B cell (primary cell): ENCODE measurements at regions not wholly inside any gene's neighbourhood (a gene's known extent, or its start where the extent isn't known, plus 50 kb on each side); places are given as distances from the start of the nearest gene placed in this dataset.

ENCODE experiments used
- ATAC-seq: fragments of 200-7000 bp; cut with Tn5 transposase; one replicate; pipeline ENCODE4 v1.10.0; 2021; ENCODE audit warnings: low read depth, mild to moderate bottlenecking, moderate number of reproducible peaks, moderate library complexity
- CTCF ChIA-PET: fragments of 350-600 bp; sonication (Branson Sonifier 250); formaldehyde crosslinking; loops from one replicate; lab custom pipeline; 2021; ENCODE audit warnings: antibody characterized with exemption, inconsistent platforms; lab: Charles Lee
- POLR2A ChIA-PET: fragments of 350-600 bp; sonication (Branson Sonifier 250); formaldehyde crosslinking; loops from one replicate; lab custom pipeline; 2021; ENCODE audit warnings: antibody characterized with exemption; lab: Charles Lee
- DNase-seq: peaks from one replicate; pipeline ENCODE4 v3.0.0; 2013
- H2AFZ ChIP-seq: 2 replicates; pipeline ENCODE4 v1.6.1; 2012; ENCODE audit warnings: mild to moderate bottlenecking, low read depth, low read length; ENCODE audit not compliant: insufficient read depth, poor library complexity, severe bottlenecking
- H3K27ac ChIP-seq, 2 donors: 1 replicate in 1 of 2; 2 replicates in 1 of 2; pipeline ENCODE4 v1.5.1; 2012 to 2013; ENCODE audit warnings: low read length in 2 of 2, mild to moderate bottlenecking in 2 of 2, moderate library complexity in 1 of 2
- H3K27me3 ChIP-seq, 4 experiments: fragments of 200-600 bp in 1 of 4; sonication (generic) in 1 of 4; replicated peaks in 1 of 4; 1 replicate in 2 of 4; 2 replicates in 2 of 4; pipeline versions ENCODE4 v1.6.1 to v1.7.0; 2013 to 2016; ENCODE audit warnings: low read length in 3 of 4, mild to moderate bottlenecking in 2 of 4, mixed read lengths in 1 of 4, moderate library complexity in 1 of 4; ENCODE audit not compliant: insufficient read depth in 4 of 4, control insufficient read depth in 3 of 4; ENCODE audit errors: control extremely low read depth in 1 of 4
- H3K36me3 ChIP-seq, 2 experiments: replicated peaks in 1 of 2; 1 replicate in 1 of 2; 2 replicates in 1 of 2; pipeline versions ENCODE4 v1.6.1 to v1.7.1; 2013; ENCODE audit warnings: low read length in 1 of 2; ENCODE audit not compliant: insufficient read depth in 2 of 2, control insufficient read depth in 1 of 2; ENCODE audit errors: control extremely low read depth in 1 of 2, extremely low read depth in 1 of 2
- H3K4me1 ChIP-seq, 2 donors: fragments of 200-600 bp in 1 of 2; sonication (generic) in 1 of 2; 1 replicate in 1 of 2; 2 replicates in 1 of 2; pipeline versions ENCODE4 v1.5.1 to v1.6.1; 2013 to 2017; ENCODE audit warnings: low read length in 2 of 2; ENCODE audit not compliant: control insufficient read depth in 2 of 2, insufficient read depth in 2 of 2
- H3K4me2 ChIP-seq: replicated peaks from 2 replicates; pipeline ENCODE3; 2012; ENCODE audit warnings: mild to moderate bottlenecking, low read depth, low read length; ENCODE audit not compliant: poor library complexity, severe bottlenecking
- H3K4me3 ChIP-seq, 5 experiments: fragments of 200-600 bp in 1 of 5; sonication (generic) in 1 of 5; 1 replicate in 3 of 5; 2 replicates in 2 of 5; pipeline versions ENCODE4 v1.5.1 to v1.7.0; 2011 to 2016; ENCODE audit warnings: low read length in 4 of 5, mild to moderate bottlenecking in 4 of 5, low read depth in 2 of 5, control low read depth in 1 of 5, moderate library complexity in 1 of 5; ENCODE audit not compliant: insufficient read depth in 1 of 5; ENCODE audit errors: control extremely low read depth in 1 of 5, extremely low read depth in 1 of 5
- H3K79me2 ChIP-seq: fragments of 200-600 bp; sonication (generic); one replicate; pipeline ENCODE4 v1.6.0; 2016; ENCODE audit warnings: low read length; ENCODE audit not compliant: control insufficient read depth, insufficient read depth
- H3K9ac ChIP-seq: fragments of 200-600 bp; sonication (generic); 2 replicates; pipeline ENCODE4 v1.6.1; 2017; ENCODE audit warnings: mild to moderate bottlenecking, low read length, moderate library complexity
- H3K9me3 ChIP-seq, 3 donors: one replicate each; pipeline versions ENCODE4 v1.6.1 to v1.7.1; 2013; ENCODE audit warnings: low read length in 2 of 3; ENCODE audit not compliant: control insufficient read depth in 2 of 3, insufficient read depth in 1 of 3; ENCODE audit errors: control extremely low read depth in 1 of 3
- H4K20me1 ChIP-seq: 2 replicates; pipeline ENCODE4 v1.6.0; 2012; ENCODE audit warnings: mild to moderate bottlenecking, low read length; ENCODE audit not compliant: insufficient read depth, control insufficient read depth, poor library complexity, severe bottlenecking
- H3K27ac Mint-ChIP-seq: one replicate; pipeline ENCODE4 v1.8.0; 2021; ENCODE audit warnings: mixed read lengths
- H3K27me3 Mint-ChIP-seq: one replicate; pipeline ENCODE4 v1.8.0; 2021; ENCODE audit warnings: mixed read lengths
- H3K4me1 Mint-ChIP-seq: one replicate; pipeline ENCODE4 v1.8.0; 2021; ENCODE audit warnings: mixed read lengths
- H3K4me3 Mint-ChIP-seq: one replicate; pipeline ENCODE4 v1.8.0; 2021; ENCODE audit warnings: mixed read lengths
- H3K9me3 Mint-ChIP-seq: one replicate; pipeline ENCODE4 v1.8.0; 2022; ENCODE audit warnings: mixed read lengths; ENCODE audit not compliant: insufficient read depth
- EZH2 ChIP-seq: IDR thresholded peaks from 2 replicates; pipeline ENCODE4 v1.6.1; 2012; ENCODE audit warnings: borderline replicate concordance, low read depth, mild to moderate bottlenecking, moderate library complexity, low read length; ENCODE audit not compliant: insufficient read depth, poor library complexity, severe bottlenecking
- WGBS: methylation state at CpG from one replicate; pipeline ENCODE4 v1.1.5; 2013; ENCODE audit warnings: missing lambda C conversion rate; ENCODE audit not compliant: insufficient coverage; 5-methylcytosine and 5-hydroxymethylcytosine counted together
- intact Hi-C: fragments of 100-400 bp; cut with micrococcal nuclease; formaldehyde crosslinking; loops from one replicate; pipeline ENCODE4 v1.10.0; 2022
- TF ChIP-seq, protein P1 (sequence below): fragments of 200-600 bp; IDR thresholded peaks from one replicate; pipeline ENCODE4 v1.8.0; 2022; ENCODE audit warnings: antibody characterized with exemption, mild to moderate bottlenecking

DNA sequence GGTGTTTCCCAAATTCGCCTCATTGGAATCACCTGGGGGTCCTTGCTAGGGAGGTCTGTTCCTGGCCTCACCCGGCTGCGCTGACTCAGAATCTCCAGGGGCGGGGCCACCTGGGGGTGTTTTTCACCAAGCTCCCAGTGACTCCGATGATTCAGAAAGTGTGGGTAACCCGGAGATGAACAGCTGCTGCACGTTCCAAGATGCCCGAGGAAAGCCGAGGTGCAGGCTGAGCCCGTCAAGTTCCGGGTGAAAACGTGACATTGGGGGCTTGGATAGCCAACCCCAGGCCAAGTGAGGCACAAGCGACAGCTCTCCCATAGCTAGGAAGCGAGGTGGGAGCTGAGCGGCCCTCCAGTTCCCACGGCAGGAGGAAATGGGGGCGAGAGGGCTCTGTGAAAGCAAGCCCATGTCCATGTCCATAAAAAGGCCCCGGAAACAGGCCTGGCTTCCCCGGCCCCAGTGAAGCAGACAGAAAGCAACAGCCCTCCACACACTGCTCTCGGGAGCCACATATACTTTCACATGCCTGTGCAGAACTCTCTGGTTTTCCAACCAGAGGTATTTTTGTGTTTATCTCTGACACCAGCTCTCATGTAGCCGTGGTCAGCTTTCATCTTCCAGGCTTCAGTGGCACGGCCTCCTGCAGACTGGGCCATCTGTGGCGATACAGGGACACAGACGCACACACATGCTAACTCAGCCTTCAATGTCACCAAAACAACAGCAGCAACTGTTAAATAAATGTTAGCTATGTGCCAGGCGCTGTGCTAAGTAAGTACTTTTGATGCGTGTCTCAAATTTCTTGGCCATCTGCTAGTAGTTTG is 90.7 kb upstream of the CCDC28A start:
- H2AFZ ChIP-seq = no peak overlapping the region
- TF ChIP-seq, protein P1, sequence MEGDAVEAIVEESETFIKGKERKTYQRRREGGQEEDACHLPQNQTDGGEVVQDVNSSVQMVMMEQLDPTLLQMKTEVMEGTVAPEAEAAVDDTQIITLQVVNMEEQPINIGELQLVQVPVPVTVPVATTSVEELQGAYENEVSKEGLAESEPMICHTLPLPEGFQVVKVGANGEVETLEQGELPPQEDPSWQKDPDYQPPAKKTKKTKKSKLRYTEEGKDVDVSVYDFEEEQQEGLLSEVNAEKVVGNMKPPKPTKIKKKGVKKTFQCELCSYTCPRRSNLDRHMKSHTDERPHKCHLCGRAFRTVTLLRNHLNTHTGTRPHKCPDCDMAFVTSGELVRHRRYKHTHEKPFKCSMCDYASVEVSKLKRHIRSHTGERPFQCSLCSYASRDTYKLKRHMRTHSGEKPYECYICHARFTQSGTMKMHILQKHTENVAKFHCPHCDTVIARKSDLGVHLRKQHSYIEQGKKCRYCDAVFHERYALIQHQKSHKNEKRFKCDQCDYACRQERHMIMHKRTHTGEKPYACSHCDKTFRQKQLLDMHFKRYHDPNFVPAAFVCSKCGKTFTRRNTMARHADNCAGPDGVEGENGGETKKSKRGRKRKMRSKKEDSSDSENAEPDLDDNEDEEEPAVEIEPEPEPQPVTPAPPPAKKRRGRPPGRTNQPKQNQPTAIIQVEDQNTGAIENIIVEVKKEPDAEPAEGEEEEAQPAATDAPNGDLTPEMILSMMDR = no peak
- TF ChIP-seq EZH2 = no peak
- Mint-ChIP-seq H3K9me3 (no peaks in the 10 kb centered on the region), H3K27me3 (peaks cover 10% of the 10 kb centered on the region), H3K27ac (no peak overlapping the region), H3K4me1 (no peaks in the 10 kb centered on the region), H3K4me3 (no peak overlapping the region)
- no peaks in the 10 kb centered on the region for H3K79me2 ChIP-seq
- CTCF ChIA-PET = interaction anchor here (2.5 kb wide), 1 partner anchor 10 kb away, joined by 11 read pairs; no protein-coding TSS in a partner anchor
- H3K36me3 ChIP-seq = no peaks in the 10 kb centered on the region
- no peaks in the 10 kb centered on the region for H3K27me3 ChIP-seq
- POLR2A ChIA-PET = no interaction called here
- H3K27ac ChIP-seq = no peak overlapping the region
- ATAC-seq (no peak), DNase-seq (no peak)
- H3K9me3 ChIP-seq = no peaks in the 10 kb centered on the region
- H3K9ac ChIP-seq = no peak overlapping the region
- no peaks in the 10 kb centered on the region for H4K20me1 ChIP-seq
- intact Hi-C loops = no loop called here
- H3K4me2 ChIP-seq = no peak overlapping the region
- no peaks in the 10 kb centered on the region for H3K4me1 ChIP-seq
- WGBS = 96% methylated on average over 24 of the region's 26 CpGs
- no peak overlapping the region for H3K4me3 ChIP-seq

DNA sequence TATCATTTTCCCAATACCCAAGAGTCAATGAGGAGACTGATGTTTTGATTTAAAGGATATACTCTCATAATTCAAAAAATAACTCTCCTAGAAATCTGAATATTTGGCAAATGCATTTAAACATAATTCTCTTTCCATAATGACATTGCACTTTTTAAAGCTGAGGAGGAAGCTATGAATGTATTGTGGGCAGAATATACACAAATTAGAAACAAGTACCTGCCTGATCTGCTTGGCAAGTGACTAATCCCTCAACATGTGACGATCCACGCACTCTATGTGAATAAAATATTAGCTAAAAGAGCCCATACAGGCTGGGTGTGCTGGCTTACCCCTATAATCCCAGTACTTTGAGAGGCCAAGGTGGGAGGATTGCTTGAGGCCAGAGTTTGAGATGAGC is 88.3 kb upstream of the CCDC28A start:
- H2AFZ ChIP-seq = no peak overlapping the region
- WGBS = no CpG with 5 or more reads among the region's 2 CpGs
- ATAC-seq (no peak), DNase-seq (no peak)
- no peaks in the 10 kb centered on the region for H3K4me1 Mint-ChIP-seq
- TF ChIP-seq, protein P1 = no peak
- no peak for TF ChIP-seq EZH2
- intact Hi-C loops = no loop called here
- no peaks in the 10 kb centered on the region for H3K9me3 Mint-ChIP-seq
- no peaks in the 10 kb centered on the region for H3K79me2 ChIP-seq
- H3K4me2 ChIP-seq = no peak overlapping the region
- CTCF ChIA-PET = interaction anchor here (0.7 to 1.5 kb wide), 3 partner anchors 12 to 122 kb away, joined by 3 to 4 read pairs (median 3); no protein-coding TSS in a partner anchor
- H3K4me3 ChIP-seq = no peak overlapping the region
- H3K9me3 ChIP-seq = no peaks in the 10 kb centered on the region
- no peak overlapping the region for H3K27ac ChIP-seq
- H3K4me1 ChIP-seq = no peaks in the 10 kb centered on the region
- peaks cover 6% of the 10 kb centered on the region for H3K27me3 Mint-ChIP-seq
- H3K9ac ChIP-seq = no peak overlapping the region
- POLR2A ChIA-PET = no interaction called here
- H3K36me3 ChIP-seq = no peaks in the 10 kb centered on the region
- no peak overlapping the region for H3K4me3 Mint-ChIP-seq
- no peak overlapping the region for H3K27ac Mint-ChIP-seq
- H3K27me3 ChIP-seq = no peaks in the 10 kb centered on the region
- H4K20me1 ChIP-seq = no peaks in the 10 kb centered on the region
